G401.6 (cell line): ENCODE measurements at regions not wholly inside any gene's neighbourhood (a gene's known extent, or its start where the extent isn't known, plus 50 kb on each side); places are given as distances from the start of the nearest gene placed in this dataset.
A peak's percentile ranks its signal among the peaks of the same experiment; 100 is the strongest.

ENCODE experiments used
- FAIRE-seq: peaks from 2 replicates; lab custom pipeline; 2012; peaks lifted over from hg19 to GRCh38; lab: Jason Lieb, UNC

GRCh38 chr21:28418726-28419514, 573.8 kb downstream of the LTN1 start:
- no peak for FAIRE-seq

GRCh38 chr21:28410256-28410655, 582.4 kb downstream of the LTN1 start:
- no peak for FAIRE-seq

GRCh38 chr21:28402616-28402989, 590.1 kb downstream of the LTN1 start:
- no peak for FAIRE-seq

GRCh38 chr21:28397040-28397439, 595.6 kb downstream of the LTN1 start:
- no peak for FAIRE-seq

- FAIRE-seq, result no peak
These were observed 596.3 kb downstream of the LTN1 start for GRCh38 chr21:28396421-28396820.

GRCh38 chr21:28393279-28393678, 599.4 kb downstream of the LTN1 start:
- FAIRE-seq, result no peak

- FAIRE-seq, result no peak
These were observed 600.5 kb downstream of the LTN1 start for GRCh38 chr21:28391938-28392849.

- no peak for FAIRE-seq
These were observed 605.5 kb downstream of the LTN1 start for GRCh38 chr21:28387220-28387619.

GRCh38 chr21:28385845-28386244, 606.8 kb downstream of the LTN1 start:
- FAIRE-seq, result no peak

- FAIRE-seq, result peak; percentile 28
These were observed 611.5 kb downstream of the LTN1 start for GRCh38 chr21:28381000-28381745.

GRCh38 chr21:28380241-28380640, 612.4 kb downstream of the LTN1 start:
- FAIRE-seq, result no peak

- no peak for FAIRE-seq
These were observed 614.7 kb downstream of the LTN1 start for GRCh38 chr21:28378026-28378425.

GRCh38 chr21:28375708-28376385, 616.8 kb downstream of the LTN1 start:
- no peak for FAIRE-seq

GRCh38 chr21:28374881-28375280, 617.8 kb downstream of the LTN1 start:
- FAIRE-seq, result peak; percentile 33

GRCh38 chr21:28371713-28372112, 621.0 kb downstream of the LTN1 start:
- FAIRE-seq, result no peak

GRCh38 chr21:28359300-28359699, 633.4 kb downstream of the LTN1 start:
- no peak for FAIRE-seq

- FAIRE-seq, result no peak
These were observed 634.0 kb downstream of the LTN1 start for GRCh38 chr21:28358702-28359101.

- no peak for FAIRE-seq
These were observed 634.5 kb downstream of the LTN1 start for GRCh38 chr21:28358170-28358569.

GRCh38 chr21:28357743-28358142, 634.9 kb downstream of the LTN1 start:
- no peak for FAIRE-seq

- no peak for FAIRE-seq
These were observed 636.3 kb downstream of the LTN1 start for GRCh38 chr21:28356422-28356821.

GRCh38 chr21:28345934-28346333, 646.7 kb downstream of the LTN1 start:
- FAIRE-seq, result no peak

GRCh38 chr21:28344985-28345384, 647.7 kb downstream of the LTN1 start:
- FAIRE-seq, result no peak
